HG03378 (cell line): ENCODE measurements at regions not wholly inside any gene's neighbourhood (a gene's known extent, or its start where the extent isn't known, plus 50 kb on each side); places are given as distances from the start of the nearest gene placed in this dataset.

Source experiments
- ATAC-seq: cut with Tn5 transposase; IDR thresholded peaks from one replicate; pipeline ENCODE4 v1.9.1; 2021; ENCODE audit warnings: mild to moderate bottlenecking, moderate library complexity; ENCODE audit not compliant: unreplicated experiment

DNA sequence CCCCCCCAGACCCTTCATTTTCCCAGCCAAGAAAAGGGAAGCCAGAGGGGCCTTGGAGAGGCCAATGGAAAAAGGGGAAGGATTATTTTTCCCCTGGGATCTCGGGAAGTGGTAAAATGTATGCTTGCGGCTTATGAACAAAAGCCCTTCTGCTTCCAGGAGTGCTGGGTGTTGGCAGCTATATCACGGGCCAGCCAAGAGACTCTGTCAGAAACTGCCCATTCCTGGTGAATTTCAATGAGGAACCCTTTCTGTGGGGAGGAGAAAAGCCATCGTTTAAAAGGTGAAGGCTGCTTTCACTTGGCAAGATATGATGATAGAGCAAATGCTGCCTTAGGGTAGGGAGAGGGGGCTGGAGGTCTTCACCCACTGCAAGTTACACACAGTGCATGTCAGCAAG, 69.7 kb upstream of the ZC3H12A start:
- ATAC-seq, result no peak

DNA sequence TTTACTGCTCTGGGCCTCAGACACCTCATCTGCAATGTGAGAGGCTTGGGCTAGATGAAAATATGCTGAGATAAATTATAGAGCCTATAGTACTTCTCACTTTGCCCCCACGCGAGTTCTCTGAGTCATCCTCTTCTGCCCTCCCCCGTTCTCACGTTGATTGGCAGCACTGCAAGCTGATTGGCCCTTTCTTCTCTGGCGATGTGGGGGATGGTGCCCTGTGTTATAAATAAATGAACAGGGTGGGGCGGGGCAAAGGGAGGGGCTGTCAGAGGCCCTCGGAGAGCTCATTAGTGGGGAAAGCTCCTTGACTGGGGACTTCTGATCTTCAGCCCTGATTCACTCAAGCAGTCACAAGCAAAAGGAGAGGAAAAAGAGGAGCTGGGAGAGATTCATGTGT, 64.3 kb upstream of the ZC3H12A start:
- ATAC-seq, result no peak

DNA sequence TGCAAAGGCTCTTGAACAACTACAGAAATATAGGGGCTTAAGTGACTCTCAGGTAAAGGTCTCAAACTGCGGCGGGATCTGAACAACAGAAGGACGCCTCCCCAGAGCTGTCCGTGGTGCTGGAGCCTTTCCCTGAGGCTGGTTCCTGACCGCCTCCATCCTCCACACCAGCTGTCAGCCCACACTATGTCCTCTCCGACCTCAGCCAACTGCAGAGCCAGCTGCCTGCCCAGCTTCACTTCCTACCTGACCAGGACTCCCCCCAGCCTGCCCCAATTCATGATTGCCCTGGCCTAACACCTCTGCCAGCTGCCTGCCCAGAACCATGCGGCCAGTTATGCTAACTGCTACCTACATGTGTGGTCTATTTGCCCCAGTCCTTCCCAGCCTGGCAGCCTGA, 63.6 kb upstream of the ZC3H12A start:
- ATAC-seq, result no peak

DNA sequence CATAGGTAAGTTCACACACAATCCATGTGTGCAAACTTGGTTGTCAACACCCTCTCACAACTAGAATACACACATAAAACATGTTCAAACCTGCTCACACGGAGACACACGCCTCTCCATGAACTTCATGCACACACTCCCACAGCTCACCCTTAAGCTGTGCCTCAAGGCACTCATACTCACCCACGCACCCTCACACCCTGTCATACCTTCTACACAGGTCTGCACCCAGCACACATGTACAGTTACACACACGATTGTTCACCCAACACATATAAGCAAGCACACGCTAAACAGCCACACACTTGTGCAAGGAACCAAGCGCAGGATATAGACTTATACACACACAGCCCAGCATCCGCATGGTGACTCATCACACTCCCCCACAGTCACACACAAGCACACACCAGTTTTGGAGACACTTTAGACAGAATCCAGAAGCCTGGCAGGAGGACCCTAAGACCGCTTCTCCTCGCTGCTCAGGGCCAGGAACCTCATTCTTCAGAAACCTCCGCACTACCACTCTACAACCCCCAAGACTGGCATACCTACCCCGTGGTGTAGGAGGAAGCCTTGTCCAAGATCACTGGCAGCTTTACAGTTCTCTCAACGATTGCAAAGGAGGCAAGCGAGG, 58.7 kb upstream of the ZC3H12A start:
- no peak for ATAC-seq

DNA sequence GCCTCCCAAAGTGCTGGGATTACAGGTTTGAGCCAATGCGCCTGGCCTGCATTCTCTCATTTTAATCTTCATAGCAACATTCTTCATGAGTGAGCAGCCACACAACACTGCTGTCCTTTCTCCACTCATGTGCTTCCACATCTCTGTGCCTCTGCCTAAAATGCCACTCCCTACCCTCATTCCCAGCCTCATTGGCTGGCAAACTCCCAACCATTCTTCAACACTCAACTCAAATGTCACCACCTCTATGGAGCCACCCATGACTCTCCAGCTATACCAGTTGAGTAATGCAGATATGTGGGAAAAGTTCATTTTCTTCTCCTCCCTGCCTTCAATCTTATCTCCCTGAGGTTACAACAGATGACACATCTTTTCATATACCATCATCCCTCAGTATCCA, 53.9 kb upstream of the ZC3H12A start:
- no peak for ATAC-seq

DNA sequence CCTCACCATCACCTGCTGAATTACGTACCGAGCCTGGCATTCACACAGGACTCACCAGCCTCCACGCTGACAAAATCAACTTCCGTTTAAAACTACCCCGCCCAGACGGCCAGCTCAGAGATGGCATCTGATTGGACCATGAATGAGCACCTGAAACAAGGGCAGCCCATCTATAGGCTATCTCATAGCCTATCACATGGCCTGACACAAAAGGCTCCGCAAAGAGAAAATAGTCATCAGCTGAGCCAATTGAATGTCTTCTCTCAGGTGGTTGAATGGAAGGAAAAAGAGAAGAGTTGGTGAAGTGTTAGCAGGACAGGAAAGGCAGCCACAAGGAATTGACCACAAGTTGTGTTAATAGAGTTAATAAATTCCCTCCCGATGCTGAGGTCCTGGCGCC, 50.6 kb upstream of the ZC3H12A start:
- no peak for ATAC-seq

DNA sequence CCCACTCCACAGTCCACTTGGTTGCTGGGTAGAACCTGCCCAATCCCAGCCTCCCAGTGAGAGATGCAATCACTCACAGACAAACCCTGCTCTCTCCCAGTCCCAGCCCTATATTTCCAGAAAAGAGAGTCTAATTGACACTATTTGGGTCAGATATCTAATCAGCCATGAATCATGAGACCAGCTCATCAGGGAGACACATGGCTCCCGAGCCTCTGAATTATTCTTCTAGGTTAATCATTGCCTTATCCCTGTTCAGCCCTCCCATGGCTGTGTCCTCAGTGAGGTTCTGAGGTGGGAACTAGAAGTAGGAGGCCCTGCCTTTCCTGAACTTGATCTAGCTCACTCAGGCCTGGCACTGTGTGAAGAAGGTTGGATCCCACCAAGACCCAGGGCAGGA, 49.9 kb upstream of the ZC3H12A start:
- ATAC-seq, result no peak
